A549 (cell line): ENCODE measurements at regions not wholly inside any gene's neighbourhood (a gene's known extent, or its start where the extent isn't known, plus 50 kb on each side); places are given as distances from the start of the nearest gene placed in this dataset.

Experiments used
- CTCF ChIP-seq: fragments of >200 bp; sonication (Bioruptor Twin); formaldehyde crosslinking; IDR thresholded peaks from 3 replicates; pipeline ENCODE4 v1.5.1; 2016
- EP300 ChIP-seq, 2 experiments: fragments of >200 bp; sonication (Bioruptor Twin); formaldehyde crosslinking; IDR thresholded peaks; 2 replicates in 1 of 2; 3 replicates in 1 of 2; pipeline ENCODE4 v1.6.1; 2016 to 2017
- HOXB5 ChIP-seq: fragments of 250-450 bp; sonication (Bioruptor Pico); IDR thresholded peaks from 2 replicates; pipeline ENCODE4 v1.5.0; 2020; ENCODE audit warnings: mild to moderate bottlenecking, moderate library complexity
- POLR2A ChIP-seq: IDR thresholded peaks from 2 replicates; pipeline ENCODE4 v1.6.1; 2012; ENCODE audit warnings: mild to moderate bottlenecking, low read length
- RCOR1 ChIP-seq: fragments of 150-350 bp; IDR thresholded peaks from 2 replicates; pipeline ENCODE4 v1.6.1; 2014; ENCODE audit warnings: antibody characterized with exemption, low read length, low read depth
- REST ChIP-seq: fragments of 200-600 bp; sonication (generic); IDR thresholded peaks from 2 replicates; pipeline ENCODE4 v1.6.1; 2016; ENCODE audit warnings: antibody characterized with exemption, mild to moderate bottlenecking, moderate library complexity
- USF2 ChIP-seq: fragments of 450-650 bp; IDR thresholded peaks from 2 replicates; pipeline ENCODE4 v1.6.1; 2014; ENCODE audit warnings: antibody characterized with exemption
- ZFP36 ChIP-seq: fragments of 450-650 bp; IDR thresholded peaks from 2 replicates; pipeline ENCODE4 v1.6.1; 2014; ENCODE audit warnings: borderline replicate concordance; ENCODE audit not compliant: partially characterized antibody

GRCh38 chr2:20148426-20148922, 76.5 kb downstream of the SDC1 start:
- TF ChIP-seq EP300 (IDR thresholded peaks at IDR 0.05) (no peak), CTCF (no peak), HOXB5 (no peak), REST (no peak), RCOR1 (no peak), USF2 (no peak), POLR2A (no peak), ZFP36 (no peak)
